ENCODE measurements at regions not wholly inside any gene's neighbourhood (a gene's known extent, or its start where the extent isn't known, plus 50 kb on each side); places are given as distances from the start of the nearest gene placed in this dataset.

DNA sequence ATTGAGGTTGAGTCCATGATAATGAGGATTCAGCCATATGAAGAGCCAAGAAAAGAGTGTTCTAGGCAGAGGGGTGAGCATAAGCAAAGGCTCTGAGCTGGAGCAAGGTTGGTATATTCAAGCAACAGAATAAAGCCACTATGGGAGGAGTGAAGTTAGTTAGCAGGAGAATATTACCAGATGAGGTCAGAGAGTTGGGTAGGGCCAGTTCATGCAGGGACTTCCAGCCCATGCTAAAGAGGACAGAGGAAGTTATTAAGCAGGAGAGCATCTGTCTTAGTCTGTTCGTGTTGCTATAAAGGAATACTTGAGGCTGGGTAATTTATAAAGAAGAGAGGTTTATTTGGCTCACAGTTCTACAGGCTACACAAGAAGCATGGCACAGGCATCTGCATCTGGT lies 57.1 kb upstream of the ATG10 start:
- DNase-seq (ENCODE audit: low read depth in 2 of 2, low spot score in 1 of 2), result no peak

DNA sequence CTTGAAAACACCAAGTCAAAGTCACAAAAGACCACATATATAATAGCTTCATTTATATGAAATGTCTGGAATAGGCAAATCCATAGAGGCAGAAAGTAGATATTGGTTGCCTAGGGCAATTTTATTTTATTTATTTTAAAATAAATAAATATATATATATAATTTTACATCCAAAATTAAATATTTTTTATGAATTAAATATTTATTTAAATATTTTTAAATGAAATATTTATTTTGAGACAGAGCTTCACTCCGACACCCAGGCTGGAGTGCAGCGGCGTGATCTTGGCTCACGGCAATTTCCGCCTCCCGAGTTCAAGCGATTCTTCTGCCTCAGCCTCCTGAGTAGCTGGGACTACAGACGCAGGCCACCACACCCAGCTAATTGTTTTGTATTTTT lies 58.9 kb upstream of the ATG10 start:
- no peak for DNase-seq (ENCODE audit: low read depth in 2 of 2, low spot score in 1 of 2)

DNA sequence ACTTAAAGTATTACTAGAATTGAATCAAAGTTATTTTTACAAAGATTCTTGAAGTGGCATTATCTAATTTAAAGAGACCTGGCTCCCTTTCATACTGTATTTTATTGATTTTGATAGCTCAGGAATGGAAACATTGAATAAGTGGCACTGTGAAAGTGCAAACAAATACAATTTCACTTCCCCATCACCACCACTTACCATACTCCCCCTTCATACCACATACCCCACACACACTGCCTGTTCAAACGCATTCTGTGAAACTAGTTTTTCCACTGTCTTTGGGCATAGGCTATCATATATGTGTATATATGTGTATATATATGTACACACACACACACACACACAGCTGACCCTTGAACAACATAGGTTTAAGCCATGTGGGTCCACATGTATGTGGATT lies 62.1 kb upstream of the ATG10 start:
- no peak for DNase-seq (ENCODE audit: low read depth in 2 of 2, low spot score in 1 of 2)

DNA sequence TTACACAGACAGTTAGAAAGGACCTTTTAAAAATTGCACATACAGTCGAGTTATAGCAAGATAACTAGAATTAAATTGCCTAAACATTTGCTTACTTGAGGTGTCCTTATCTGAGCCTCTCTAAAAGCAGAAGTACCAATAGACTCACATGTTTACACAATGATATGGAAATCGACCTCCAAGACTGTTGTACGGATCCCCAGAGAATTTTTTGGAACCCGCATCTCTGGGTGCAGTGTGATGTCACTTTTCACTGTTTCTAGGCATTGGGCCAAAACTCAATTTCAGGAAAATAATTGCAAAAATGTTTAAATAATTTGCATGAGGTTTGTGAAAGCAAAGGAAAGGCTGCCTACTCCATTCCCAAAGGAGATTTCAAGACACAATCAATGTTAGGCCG lies 63.1 kb upstream of the ATG10 start:
- DNase-seq (ENCODE audit: low read depth in 2 of 2, low spot score in 1 of 2), result no peak

DNA sequence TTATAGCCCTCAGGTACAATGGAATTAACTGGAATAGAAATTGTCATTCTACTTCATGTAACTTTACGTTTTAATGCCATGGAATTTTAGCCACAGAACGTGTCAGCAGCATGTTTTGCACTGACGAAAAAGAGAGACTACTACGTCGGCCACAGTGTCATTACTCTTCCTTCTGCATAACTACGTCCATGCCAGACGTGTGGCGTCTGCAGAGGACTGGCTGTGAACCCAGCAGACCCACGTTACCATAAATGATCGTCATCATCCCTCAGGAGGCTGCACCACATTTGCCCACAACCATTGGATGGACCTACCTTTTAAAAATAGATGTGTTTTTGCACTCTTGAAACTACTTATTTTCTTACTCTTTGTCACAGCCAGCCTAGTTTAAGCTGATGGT lies 63.8 kb upstream of the ATG10 start:
- DNase-seq (ENCODE audit: low read depth in 2 of 2, low spot score in 1 of 2), result no peak

DNA sequence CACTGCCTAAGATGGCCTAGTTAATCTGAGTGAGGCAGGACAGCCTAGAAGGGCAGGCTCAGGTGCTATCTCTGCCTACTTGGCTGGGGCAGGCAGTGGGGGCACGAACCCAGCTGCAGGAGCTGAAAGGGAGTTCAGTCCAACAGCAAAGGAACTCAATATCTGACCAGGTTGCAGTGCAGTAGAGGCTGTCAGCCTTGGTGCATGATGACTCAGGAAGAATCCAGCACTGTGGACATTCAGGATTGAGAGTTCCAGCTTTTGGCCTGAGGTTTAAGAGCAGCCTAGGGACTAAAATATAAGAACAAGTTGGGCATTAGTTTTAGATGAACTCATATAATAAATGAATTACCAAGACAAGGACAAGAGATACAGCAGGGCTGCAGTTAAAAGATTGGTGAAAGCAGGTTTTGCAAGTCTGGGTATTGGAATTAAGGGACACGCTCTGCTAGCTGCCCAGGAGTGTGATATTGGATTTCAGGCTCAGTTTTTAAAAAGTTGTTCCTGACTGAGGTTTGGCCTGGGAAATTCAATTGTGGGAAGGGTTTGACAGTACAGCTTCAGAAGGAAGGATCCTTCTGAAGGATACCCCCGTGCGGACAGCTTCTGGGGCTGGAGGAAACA lies 64.7 kb upstream of the ATG10 start:
- no peak for DNase-seq (ENCODE audit: low read depth in 2 of 2, low spot score in 1 of 2)

DNA sequence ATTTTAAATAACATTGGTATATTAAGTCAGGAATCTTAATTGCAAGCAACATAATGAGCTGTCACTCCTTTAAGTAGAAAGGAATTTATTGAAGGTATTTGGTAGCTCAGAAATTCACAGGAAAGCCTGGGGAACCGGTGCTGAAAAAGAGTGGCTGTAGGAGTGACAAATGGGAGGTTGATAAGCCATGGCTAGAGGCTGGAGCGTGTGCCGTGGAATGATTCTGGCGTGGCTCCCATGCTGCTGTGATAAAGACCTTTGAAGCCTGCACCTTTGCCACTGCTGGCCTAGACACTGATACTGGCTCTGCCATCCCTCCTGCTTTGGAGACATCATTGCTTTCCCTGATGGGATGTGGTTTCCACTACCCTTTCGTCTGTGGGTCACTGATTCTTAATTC lies 65.7 kb upstream of the ATG10 start:
- DNase-seq (ENCODE audit: low read depth in 2 of 2, low spot score in 1 of 2), result no peak

DNA sequence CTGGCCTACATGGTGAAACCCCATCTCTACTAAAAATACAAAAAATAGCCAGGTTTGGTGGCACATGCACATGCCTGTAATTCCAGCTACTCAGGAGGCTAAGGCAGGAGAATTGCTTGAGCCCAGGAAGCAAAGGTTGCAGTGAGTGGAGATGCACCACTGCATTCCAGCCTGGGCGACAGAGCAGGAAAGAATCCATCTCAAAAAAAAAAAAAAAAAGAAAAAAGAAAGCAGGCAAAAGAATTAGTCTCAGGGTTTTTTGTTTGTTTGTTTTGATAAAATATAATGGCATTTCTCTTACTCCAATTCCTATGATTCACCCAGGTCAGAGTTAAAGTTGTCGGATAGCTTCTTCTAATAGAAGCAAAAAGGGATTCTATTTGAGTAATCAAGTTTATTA lies 67.0 kb upstream of the ATG10 start:
- DNase-seq (ENCODE audit: low read depth in 2 of 2, low spot score in 1 of 2), result no peak

DNA sequence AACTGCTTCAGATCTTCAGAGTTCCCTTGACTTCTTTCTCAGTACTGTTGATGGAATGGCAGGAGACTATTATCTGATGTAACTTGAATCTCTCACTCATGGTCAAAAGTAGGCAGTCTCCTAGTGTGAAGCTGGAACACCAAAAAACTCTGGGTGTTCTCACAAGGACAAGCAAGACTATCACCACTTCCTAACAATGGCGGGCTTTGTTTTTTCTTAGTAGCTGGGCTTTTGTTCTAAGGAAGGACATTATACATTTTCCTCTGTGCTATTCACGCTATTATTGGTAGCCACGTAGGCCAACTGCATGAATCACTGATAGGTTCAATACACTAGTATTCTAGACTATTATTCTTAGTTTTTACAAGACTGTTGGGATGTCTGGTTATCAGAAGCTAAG lies 67.7 kb upstream of the ATG10 start:
- DNase-seq (ENCODE audit: low read depth in 2 of 2, low spot score in 1 of 2), result no peak

DNA sequence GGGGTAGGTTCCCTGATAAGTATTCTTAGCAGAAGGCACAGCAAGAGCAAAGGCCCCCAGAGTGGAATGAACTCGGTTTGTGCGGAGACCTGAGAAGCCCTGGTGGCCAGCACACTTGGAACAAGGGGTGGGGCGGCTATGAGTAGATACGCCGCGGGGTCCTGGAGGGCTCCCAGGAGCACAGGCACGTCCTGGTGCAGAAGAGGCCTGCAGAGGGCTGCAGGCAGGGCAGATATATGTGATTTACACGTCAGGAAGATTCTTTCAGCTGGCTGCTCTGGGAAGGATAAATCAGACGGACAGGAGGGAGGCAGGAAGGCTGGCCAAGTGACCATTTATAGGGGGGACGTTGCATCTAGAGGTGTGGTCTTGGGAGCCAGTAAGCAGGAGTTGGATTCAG lies 70.2 kb upstream of the ATG10 start:
- no peak for DNase-seq (ENCODE audit: low read depth in 2 of 2, low spot score in 1 of 2)

DNA sequence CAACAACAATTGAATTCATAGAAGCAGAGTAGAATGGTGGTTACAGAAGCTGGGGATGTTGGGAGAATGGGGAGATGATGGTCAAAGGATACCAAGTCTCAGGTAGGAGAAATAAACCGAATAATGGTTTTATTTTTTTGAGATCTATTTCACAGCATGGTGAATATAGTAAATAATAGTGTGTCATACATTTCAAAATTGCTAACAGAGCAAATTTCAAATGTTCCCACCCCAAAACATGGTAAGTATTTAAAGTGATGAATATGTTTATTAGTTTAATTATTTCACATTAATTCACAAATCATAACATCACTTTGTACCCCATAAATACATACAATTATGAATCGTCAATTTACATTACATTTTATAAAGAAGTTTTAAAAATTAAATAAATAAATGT lies 72.7 kb upstream of the ATG10 start:
- no peak for DNase-seq (ENCODE audit: low read depth in 2 of 2, low spot score in 1 of 2)

DNA sequence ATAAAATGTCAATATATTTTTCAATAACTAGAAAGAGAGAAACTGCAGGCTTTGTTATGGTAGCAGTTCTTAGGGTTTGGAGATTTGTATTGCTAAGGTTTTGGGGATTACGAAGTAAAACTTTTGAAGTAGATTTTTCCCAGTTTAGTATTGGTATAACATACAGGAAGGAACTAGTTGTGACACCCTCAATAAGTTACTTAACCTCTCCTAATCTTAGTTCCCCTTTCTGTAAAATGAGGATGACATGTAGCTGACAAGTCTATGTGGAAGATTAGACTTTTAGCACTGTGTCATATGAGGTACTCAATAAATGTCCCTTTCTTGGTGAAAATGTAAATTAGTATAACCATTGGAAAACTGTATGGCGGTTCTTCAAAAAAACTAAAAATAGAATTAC lies 73.4 kb upstream of the ATG10 start:
- no peak for DNase-seq (ENCODE audit: low read depth in 2 of 2, low spot score in 1 of 2)

DNA sequence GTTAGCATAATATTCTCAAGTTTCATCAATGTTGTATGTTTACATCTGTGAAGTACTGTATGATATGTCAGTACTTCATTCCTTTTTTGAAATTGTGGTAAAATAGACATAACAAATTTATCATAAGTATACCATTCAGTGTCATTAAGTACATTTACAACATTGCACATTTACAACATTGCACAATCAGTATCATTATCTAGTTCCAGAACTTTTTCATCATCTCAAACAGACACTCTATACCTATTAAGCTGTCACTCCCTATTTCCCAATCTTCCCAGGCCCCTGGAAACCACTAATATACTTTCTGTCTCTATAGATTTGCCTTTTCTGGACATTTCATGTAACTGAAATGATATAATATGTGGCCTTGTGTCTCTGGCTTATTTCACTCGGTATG lies 75.1 kb upstream of the ATG10 start:
- DNase-seq (ENCODE audit: low read depth in 2 of 2, low spot score in 1 of 2), result no peak

DNA sequence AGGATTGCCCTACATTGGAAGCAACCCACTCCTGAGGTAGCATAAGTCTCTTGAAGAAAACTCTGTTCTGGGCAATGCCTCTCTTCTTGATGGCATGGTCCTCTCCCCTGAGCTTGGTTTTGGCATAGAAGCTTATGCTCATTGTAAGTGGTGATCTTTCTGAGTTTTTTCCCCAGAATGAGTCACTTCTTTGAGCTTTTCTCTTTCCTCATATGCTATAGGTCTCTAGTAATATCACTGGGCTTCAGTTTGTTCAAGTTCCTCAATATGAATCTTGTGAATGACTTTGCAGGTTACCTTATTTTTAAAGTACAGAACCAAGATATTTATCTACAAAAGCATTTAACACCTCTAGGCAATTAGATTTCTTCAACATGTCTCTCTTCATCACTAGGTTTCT lies 76.5 kb upstream of the ATG10 start:
- DNase-seq (ENCODE audit: low read depth in 2 of 2, low spot score in 1 of 2), result no peak

DNA sequence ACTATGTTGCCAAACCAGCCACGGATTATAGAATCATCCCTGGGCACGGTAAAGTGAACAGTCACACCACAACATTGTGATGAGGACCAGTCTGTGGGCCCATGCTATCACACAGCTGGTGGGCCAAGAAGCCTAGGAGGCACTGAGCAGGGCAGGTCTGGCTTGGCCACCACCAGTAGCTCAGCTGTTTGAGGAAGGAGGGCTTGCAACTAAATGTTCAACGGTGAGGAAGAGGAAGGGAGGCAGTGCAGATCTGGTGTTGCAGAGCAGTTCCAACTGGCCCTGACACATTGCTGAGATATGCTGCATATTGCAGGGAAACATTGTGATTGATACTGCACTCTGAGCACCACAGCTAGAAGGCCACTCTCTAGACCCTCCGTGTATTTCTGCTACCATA lies 77.9 kb upstream of the ATG10 start:
- no peak for DNase-seq (ENCODE audit: low read depth in 2 of 2, low spot score in 1 of 2)

DNA sequence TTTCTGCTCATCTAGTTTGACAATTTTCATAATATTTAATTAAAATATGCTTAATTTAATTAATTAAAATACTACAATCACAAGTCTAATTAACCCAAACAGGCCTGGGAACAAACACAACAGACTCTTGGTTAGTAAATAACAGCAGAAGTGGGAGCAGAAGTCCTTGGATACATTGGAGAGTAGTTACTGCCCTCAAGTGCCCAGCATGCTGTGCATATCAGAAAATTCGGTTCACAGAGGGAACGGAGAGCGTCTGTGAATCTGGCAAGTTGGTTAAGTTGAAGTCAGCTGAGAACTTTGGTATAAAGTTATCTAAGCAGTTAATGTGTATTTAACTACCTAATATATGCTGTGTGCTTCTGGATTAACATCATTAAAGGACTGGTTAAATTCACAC lies 87.0 kb upstream of the ATG10 start:
- DNase-seq (ENCODE audit: low read depth in 2 of 2, low spot score in 1 of 2), result no peak

DNA sequence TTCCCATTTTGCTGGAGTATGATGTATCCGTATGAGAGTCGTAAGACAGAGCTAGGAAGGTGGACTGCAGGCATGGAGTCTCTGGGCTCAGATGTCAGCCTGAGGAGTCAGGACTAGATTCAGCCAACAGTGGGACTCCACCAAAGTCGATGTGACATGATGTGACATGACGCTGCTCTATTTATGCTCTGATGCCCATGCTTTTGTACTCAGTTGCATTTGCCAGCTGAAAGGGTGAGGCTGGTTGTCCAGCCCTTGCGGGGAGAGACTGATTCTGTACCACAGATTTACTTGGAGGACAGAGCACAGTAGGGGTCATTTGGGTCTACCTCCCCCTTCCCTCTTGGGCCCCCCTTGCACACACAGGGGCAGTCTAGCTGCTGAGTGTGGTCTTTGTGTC lies 88.5 kb upstream of the ATG10 start:
- no peak for DNase-seq (ENCODE audit: low read depth in 2 of 2, low spot score in 1 of 2)

DNA sequence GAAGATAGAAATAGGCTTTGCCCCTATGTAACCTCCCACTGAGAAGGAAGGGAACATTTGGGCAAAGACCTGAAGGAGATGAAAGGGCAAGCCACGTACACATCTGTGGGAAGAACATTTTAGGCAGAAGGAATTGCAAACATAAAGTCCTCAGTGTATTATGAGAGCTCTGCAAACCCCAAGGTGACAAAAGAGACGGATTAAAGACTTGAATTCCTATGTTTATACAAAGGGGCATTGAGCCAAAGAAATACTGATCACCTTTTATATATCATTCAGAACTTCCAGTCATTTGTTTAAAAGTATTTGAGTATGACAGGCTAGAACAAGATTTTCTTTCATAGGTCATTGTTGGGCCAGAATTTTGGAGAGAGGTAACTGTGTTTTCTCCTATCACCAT lies 90.2 kb upstream of the ATG10 start:
- DNase-seq (ENCODE audit: low read depth in 2 of 2, low spot score in 1 of 2), result no peak

DNA sequence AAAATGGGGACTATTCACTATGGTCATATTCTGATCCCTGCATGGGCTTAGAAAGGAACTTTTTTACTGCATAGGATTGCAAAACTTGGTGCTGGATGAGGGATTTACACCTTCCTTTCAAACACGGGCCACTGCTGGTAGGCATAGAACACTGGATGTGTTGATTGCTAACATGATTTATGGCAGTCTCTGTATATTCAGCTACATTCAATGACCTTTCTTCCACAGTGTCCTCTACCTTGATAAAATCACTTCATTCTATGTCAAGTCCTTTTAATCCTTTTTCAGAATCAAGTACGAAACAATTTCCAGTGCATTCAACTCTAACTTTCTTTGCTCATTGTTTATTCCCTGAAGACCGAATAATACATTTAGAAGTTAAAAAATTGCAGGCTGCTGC lies 91.9 kb upstream of the ATG10 start:
- DNase-seq (ENCODE audit: low read depth in 2 of 2, low spot score in 1 of 2), result no peak

DNA sequence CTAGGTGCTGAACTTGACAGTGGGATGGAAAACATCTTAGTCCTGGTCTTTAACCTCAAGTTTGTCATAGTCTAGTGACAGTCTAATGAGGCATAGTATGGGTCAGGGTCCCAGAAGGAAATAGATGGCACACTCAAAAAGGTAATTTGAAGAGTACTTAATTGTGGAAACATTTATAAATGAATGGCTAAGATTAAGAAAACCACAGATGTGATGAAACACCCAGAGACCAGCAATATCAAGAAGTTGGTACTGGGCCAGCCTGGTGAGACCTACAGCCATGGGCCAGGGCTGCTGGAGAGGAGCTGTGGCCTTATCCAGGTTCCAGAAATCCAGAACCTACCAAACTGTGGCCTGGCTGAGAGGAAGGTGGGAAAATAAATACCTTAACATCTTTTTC lies 93.5 kb upstream of the ATG10 start:
- no peak for DNase-seq (ENCODE audit: low read depth in 2 of 2, low spot score in 1 of 2)

DNA sequence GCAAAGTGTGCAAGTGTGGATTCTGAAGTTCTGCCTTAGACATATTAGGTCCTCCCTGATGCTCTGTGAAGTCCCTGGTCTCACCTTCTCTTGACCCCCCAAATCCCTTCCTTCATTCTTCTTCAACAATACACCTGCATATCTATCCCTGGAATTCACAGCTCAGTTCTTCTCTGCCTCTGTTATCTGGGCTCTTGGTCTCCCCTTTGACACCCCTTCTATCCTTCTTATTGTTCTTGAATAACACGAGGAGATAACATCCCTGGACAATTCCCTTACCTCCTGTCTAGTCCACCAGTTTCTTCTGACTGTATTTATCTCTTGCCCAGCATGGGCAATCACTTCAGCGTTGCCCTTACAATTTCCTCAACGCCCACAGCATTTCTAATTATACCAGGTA lies 104.8 kb upstream of the ATG10 start:
- DNase-seq (ENCODE audit: low read depth in 2 of 2, low spot score in 1 of 2), result no peak

DNA sequence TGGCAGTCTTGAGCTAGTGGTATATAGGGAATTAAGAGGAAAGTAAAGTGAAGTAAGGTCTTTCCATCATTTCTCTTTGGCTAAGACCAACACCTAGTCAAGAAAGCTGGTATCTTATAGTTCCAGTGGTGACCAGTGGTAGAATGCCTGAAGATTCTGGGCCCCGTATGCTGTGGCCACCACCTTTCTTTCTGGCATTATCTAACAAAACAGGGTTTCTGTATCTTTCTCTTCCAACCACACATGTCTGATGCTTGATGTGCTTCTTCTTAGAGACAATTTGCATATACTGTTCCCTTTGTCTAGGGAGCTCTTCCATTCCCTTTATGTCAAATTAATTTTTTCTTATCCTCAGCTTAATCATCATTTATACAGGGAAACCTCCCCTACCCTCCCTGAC lies 109.9 kb upstream of the SSBP2 start:
- DNase-seq (ENCODE audit: low read depth in 2 of 2, low spot score in 1 of 2), result no peak

DNA sequence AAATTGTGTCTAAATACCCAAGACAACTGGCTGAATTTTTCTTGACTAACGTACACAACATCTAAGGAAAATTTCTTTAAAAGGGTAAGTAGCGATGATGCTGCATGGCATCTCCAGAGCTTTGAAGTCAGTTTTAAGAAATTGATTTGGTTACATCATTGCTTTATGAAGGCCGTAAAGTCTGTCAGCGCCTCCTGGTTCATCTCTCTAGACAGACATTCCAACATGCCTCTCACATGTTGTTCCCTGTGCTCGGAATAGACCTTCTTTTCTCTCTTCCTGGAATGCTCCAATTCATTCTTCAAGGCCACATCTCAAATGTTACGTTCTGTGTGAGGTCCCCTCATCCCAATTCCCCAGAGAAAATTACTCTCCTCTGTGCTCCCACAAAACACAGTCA lies 108.7 kb upstream of the SSBP2 start:
- no peak for DNase-seq (ENCODE audit: low read depth in 2 of 2, low spot score in 1 of 2)
